Hepatocyte (in vitro differentiated cells): ENCODE measurements at regions not wholly inside any gene's neighbourhood (a gene's known extent, or its start where the extent isn't known, plus 50 kb on each side); places are given as distances from the start of the nearest gene placed in this dataset.
"Not testable (repeated sequence)": the region's sequence is repeated elsewhere in the genome, so short reads cannot be mapped to it uniquely, and the experiment has no call there.

Experiments used
- DNase-seq: peaks from one replicate; pipeline ENCODE4 v3.0.0-alpha.2; 2016; ENCODE audit warnings: low spot score
- H2AFZ ChIP-seq: fragments of 200-600 bp; sonication (generic); 2 replicates; pipeline ENCODE4 v1.6.0; 2016; ENCODE audit warnings: antibody characterized with exemption, mild to moderate bottlenecking
- H3K27ac ChIP-seq: fragments of 200-600 bp; sonication (generic); 2 replicates; pipeline ENCODE4 v1.5.1; 2016; ENCODE audit warnings: mild to moderate bottlenecking
- H3K27me3 ChIP-seq: fragments of 200-600 bp; sonication (generic); 2 replicates; pipeline ENCODE4 v1.6.1; 2016
- H3K36me3 ChIP-seq: fragments of 200-600 bp; sonication (generic); replicated peaks from 2 replicates; pipeline ENCODE4 v1.5.1; 2016; ENCODE audit warnings: low read depth; ENCODE audit not compliant: insufficient read depth
- H3K4me1 ChIP-seq: fragments of 200-600 bp; sonication (generic); 2 replicates; pipeline ENCODE4 v1.5.1; 2016; ENCODE audit warnings: mild to moderate bottlenecking, moderate library complexity; ENCODE audit not compliant: insufficient read depth
- H3K4me2 ChIP-seq: fragments of 200-600 bp; sonication (generic); 2 replicates; pipeline ENCODE4 v1.6.0; 2016
- H3K4me3 ChIP-seq: fragments of 200-600 bp; sonication (generic); 2 replicates; pipeline ENCODE4 v1.5.1; 2016; ENCODE audit warnings: mild to moderate bottlenecking
- H3K79me2 ChIP-seq: fragments of 200-600 bp; sonication (generic); 2 replicates; pipeline ENCODE4 v1.6.0; 2017; ENCODE audit warnings: mild to moderate bottlenecking
- H3K9me2 ChIP-seq: fragments of 200-600 bp; sonication (generic); replicated peaks from 2 replicates; pipeline ENCODE4 v1.6.0; 2017; ENCODE audit warnings: mild to moderate bottlenecking; ENCODE audit not compliant: insufficient read depth
- H3K9me3 ChIP-seq: fragments of 200-600 bp; sonication (generic); 2 replicates; pipeline ENCODE4 v1.5.1; 2016; ENCODE audit warnings: low read depth, mild to moderate bottlenecking
- H4K20me1 ChIP-seq: fragments of 200-600 bp; sonication (generic); 2 replicates; pipeline ENCODE4 v1.6.0; 2016; ENCODE audit warnings: mild to moderate bottlenecking; ENCODE audit not compliant: insufficient read depth, poor library complexity, severe bottlenecking
- CTCF ChIP-seq: fragments of 200-600 bp; sonication (generic); IDR thresholded peaks from 2 replicates; pipeline ENCODE4 v1.5.1; 2016; ENCODE audit warnings: antibody characterized with exemption, mild to moderate bottlenecking; ENCODE audit not compliant: poor library complexity
- EZH2 ChIP-seq: fragments of 200-600 bp; sonication (generic); IDR thresholded peaks from 2 replicates; pipeline ENCODE4 v1.6.1; 2016; ENCODE audit warnings: antibody characterized with exemption, mild to moderate bottlenecking, borderline replicate concordance
- EZH2phosphoT487 ChIP-seq: fragments of 200-600 bp; sonication (generic); IDR thresholded peaks from one replicate; pipeline ENCODE4 v1.6.1; 2018; ENCODE audit warnings: antibody characterized with exemption, mild to moderate bottlenecking, low read depth, moderate library complexity; ENCODE audit not compliant: unreplicated experiment, severe bottlenecking
- WGBS: methylation state at CpG from one replicate; pipeline ENCODE4 v1.1.6; 2016; ENCODE audit warnings: low lambda C conversion rate; ENCODE audit errors: missing lambda C conversion rate; 5-methylcytosine and 5-hydroxymethylcytosine counted together

DNA sequence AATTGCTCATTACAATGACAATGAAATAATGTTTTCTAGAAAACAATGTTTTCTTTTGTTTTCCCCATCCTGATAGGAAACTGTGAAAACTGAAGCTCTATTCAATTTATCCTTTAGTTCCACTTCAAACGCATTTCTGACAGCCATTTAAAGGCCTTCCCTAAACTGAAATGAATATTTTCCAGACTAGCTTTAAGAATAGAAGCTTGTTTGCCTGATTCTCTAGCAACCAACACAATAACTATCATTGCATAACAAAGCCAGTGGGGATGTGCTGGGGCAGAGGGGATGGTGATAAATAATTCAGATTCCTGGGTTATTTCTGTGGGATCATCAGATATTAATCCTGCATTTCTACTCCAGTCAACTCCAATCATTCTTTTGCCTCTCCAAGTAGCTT lies 427.1 kb downstream of the RND3 start:
- Histone ChIP-seq H3K4me1 (no peaks in the 10 kb centered on the region), H3K9me3 (no peaks in the 10 kb centered on the region), H2AFZ (no peak overlapping the region), H3K27me3 (no peaks in the 10 kb centered on the region), H3K4me3 (no peak overlapping the region), H3K79me2 (no peaks in the 10 kb centered on the region), H4K20me1 (no peaks in the 10 kb centered on the region), H3K9me2 (no peaks in the 10 kb centered on the region), H3K27ac (no peak overlapping the region), H3K4me2 (no peak overlapping the region), H3K36me3 (no peaks in the 10 kb centered on the region)
- no peak for DNase-seq
- 61% methylated on average over 1 of the region's 1 CpG for WGBS
- TF ChIP-seq EZH2 (no peak), EZH2phosphoT487 (no peak), CTCF (no peak)

DNA sequence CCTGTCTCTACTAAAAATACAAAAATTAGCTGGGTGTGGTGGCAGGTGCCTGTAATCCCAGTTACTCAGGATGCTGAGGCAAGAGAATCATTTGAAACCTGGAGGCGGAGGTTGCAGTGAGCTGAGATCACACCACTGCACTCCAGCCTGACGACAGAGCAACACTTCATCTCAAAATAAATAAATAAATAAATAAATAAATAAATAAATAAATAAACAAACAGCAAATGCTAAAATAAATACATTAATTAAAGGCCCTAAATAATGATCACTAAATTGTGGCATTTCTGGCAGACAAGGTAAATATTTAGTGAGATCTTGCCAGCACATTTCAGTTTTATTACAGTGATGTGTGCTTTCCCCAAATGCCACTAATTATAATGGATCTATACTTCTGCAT lies 427.8 kb downstream of the RND3 start:
- DNase-seq = not testable (repeated sequence)
- WGBS = 92% methylated on average over 2 of the region's 2 CpGs

DNA sequence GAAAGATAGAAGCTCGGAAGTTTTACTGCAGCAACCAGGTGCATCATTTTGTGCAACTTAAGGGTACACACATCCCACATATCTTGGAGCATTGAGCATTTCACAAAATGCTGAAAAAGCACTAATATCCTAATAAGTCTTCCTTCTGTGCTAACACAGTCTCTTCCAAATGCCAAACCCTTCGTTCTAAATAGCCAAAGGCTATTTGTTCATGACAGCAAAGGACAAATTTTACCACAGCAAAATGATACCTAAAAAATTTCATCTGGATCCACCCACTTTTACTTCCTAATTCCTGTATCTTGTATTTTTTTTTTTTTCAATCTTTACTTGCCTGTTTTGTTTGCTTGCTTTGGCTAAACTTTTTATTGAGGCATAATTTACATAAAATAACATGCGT lies 435.0 kb downstream of the RND3 start:
- DNase-seq = no peak
- WGBS = 80% methylated on average over 3 of the region's 3 CpGs
- Histone ChIP-seq H4K20me1 (no peaks in the 10 kb centered on the region), H3K4me1 (no peaks in the 10 kb centered on the region), H3K27me3 (no peaks in the 10 kb centered on the region), H2AFZ (no peak overlapping the region), H3K4me3 (no peak overlapping the region), H3K9me3 (no peaks in the 10 kb centered on the region), H3K27ac (no peak overlapping the region), H3K9me2 (no peaks in the 10 kb centered on the region), H3K79me2 (no peaks in the 10 kb centered on the region), H3K36me3 (no peaks in the 10 kb centered on the region), H3K4me2 (no peak overlapping the region)
- TF ChIP-seq CTCF (no peak), EZH2phosphoT487 (no peak), EZH2 (no peak)

More for the DNA sequence above, 427.8 kb downstream of the RND3 start:
- not testable (repeated sequence) for H4K20me1 ChIP-seq, H3K9me3 ChIP-seq, H3K4me3 ChIP-seq, H3K27ac ChIP-seq, H3K4me1 ChIP-seq, H3K27me3 ChIP-seq, H3K36me3 ChIP-seq, H2AFZ ChIP-seq, H3K9me2 ChIP-seq, H3K79me2 ChIP-seq, H3K4me2 ChIP-seq

GRCh38 chr2:150051004-150051403 lies 436.5 kb downstream of the RND3 start:
- Histone ChIP-seq H4K20me1 (no peaks in the 10 kb centered on the region), H3K9me2 (no peaks in the 10 kb centered on the region), H3K36me3 (no peaks in the 10 kb centered on the region), H2AFZ (no peak overlapping the region), H3K27ac (no peak overlapping the region), H3K4me2 (no peak overlapping the region), H3K27me3 (no peaks in the 10 kb centered on the region), H3K79me2 (no peaks in the 10 kb centered on the region), H3K9me3 (no peaks in the 10 kb centered on the region), H3K4me3 (no peak overlapping the region), H3K4me1 (no peaks in the 10 kb centered on the region)
- no peak for TF ChIP-seq CTCF
- DNase-seq = no peak
